DND-41 (cell line): ENCODE measurements at regions not wholly inside any gene's neighbourhood (a gene's known extent, or its start where the extent isn't known, plus 50 kb on each side); places are given as distances from the start of the nearest gene placed in this dataset.

Experiments
- CTCF ChIP-seq: IDR thresholded peaks from 2 replicates; pipeline ENCODE4 v1.5.1; 2012; ENCODE audit warnings: borderline replicate concordance, low read length, moderate library complexity, mild to moderate bottlenecking; ENCODE audit not compliant: poor library complexity, severe bottlenecking; ENCODE audit errors: extremely low read depth
- EZH2 ChIP-seq: IDR thresholded peaks from 3 replicates; pipeline ENCODE4 v1.6.1; 2012; ENCODE audit warnings: borderline replicate concordance, low read depth, mild to moderate bottlenecking, moderate library complexity, low read length, inconsistent platforms; ENCODE audit not compliant: severe bottlenecking

- no peak for TF ChIP-seq EZH2
- TF ChIP-seq CTCF = no peak
These were observed 337.1 kb upstream of the NECTIN3 start for GRCh38 chr3:110734524-110734923.
